NCI-H146 treated with DMSO at 0.1 percent for 48 hours (cell line): ENCODE measurements at regions not wholly inside any gene's neighbourhood (a gene's known extent, or its start where the extent isn't known, plus 50 kb on each side); places are given as distances from the start of the nearest gene placed in this dataset.

Experiments
- DNase-seq: peaks from one replicate; lab custom pipeline; 2025; ENCODE audit not compliant: unreplicated experiment; lab: John Stamatoyannopoulos, UW

DNA sequence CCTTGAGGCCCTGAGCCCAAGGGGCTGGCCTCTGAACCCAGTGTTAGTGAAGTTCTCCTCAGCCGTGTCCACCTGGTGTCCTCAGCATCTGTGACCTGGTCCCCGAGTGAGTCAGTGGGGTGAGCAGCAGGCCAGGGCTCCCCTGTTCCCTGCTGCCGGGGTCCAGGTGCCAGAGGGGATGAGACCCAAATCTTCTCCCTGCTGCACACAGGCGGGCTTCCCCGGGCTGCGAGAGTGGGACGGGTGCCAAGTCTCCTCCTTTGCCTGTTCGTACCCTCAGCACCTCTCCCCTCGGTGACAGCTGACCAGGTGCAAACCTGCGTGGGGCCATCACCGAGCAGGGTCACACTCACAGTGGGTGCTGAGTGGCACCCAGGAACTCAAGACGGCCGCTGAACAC is 514.5 kb downstream of the TBC1D22A start:
- DNase-seq = no peak

- DNase-seq = no peak
These were observed 514.0 kb downstream of the TBC1D22A start for GRCh38 chr22:47276450-47276820.

DNA sequence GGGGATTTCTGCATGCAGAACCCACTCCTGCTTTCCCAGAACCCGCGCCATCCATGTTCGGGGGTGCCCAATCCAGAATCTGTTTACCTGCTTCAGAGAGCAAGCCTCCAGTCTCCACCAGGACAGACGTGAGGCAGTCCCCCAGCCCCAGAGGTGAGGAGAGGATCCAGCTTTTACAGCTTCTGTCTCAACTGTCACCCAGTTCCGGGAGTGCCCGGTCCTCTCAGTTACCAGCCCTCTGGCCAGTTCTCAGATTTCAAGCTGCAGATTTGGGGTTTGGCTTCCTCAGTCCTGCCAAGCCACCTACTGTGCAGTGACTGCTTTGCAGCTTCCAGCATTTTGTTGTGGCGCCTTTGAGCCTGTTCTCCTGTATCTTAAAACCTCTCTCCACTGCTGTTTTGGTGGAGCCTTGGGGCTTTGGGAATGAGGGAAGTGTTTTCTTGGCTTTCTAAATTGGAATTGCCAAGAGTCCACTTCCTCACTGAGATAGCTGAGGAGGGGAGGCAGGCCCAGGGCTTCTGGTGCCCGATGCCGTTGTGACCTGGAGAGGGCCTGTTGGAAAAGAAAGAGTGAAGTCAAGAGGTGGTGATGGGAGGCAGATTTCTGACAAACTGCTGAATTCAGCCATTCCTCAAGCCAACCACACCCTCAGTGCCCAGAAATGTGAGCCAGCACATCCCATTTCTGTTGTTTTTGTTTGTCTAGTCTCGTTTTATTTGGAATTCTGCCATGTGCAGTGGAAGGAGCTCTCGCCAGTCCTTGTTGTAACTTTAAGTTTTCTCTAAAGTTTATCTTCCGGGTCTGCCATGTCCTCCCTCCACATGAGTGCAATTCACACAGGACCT is 513.4 kb downstream of the TBC1D22A start:
- DNase-seq = no peak

DNA sequence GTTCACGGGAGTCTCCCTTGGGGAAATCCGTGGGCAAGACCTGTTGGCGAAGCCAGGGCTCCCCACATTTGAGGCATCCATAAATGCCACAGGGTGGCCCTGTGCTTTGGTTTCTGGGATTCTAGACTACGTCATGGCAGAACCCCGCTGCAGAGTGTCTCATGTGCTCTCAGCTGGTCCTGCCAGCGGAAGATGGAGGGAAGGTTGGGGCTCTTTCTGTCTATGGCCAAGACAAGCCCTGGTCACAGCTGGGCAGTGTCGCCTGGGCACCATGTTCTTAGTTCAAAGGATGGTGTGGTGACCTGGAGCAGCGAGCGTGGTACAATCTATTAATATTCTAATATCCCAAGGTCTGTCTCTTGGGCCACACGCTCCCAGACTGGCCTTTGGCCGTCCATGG is 511.7 kb downstream of the TBC1D22A start:
- no peak for DNase-seq

DNA sequence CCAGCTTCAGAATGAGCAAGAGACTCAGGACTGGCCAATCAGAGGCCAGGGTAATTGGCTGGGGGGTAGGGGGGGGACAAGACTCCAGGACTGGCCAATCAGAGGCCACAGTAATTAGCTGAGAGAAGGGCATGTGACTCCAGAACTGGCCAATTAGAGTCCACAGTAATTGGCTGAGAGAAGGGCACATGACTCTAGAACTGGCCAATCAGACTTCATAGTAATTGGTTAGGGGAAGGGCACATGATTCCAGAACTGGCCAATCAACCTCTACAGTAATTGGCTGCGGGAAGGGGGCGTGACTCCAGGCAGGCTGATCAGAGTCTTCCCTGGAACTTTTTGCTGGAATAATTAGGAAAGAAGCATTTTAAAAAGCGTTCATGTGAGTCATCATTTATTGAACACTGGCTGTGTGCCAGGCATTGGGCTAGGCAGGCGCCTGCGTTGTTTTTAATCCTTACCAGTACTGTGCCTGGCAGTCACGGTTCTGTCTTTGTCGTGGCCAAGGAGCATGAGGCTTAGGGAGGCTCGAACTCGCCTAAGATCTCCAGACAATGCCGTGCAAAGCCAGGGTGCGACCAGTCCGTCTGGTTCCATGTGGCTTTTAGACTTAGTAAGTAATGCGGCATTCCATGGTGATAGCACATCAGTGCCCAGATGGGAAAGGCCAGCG is 508.1 kb downstream of the TBC1D22A start:
- no peak for DNase-seq

DNA sequence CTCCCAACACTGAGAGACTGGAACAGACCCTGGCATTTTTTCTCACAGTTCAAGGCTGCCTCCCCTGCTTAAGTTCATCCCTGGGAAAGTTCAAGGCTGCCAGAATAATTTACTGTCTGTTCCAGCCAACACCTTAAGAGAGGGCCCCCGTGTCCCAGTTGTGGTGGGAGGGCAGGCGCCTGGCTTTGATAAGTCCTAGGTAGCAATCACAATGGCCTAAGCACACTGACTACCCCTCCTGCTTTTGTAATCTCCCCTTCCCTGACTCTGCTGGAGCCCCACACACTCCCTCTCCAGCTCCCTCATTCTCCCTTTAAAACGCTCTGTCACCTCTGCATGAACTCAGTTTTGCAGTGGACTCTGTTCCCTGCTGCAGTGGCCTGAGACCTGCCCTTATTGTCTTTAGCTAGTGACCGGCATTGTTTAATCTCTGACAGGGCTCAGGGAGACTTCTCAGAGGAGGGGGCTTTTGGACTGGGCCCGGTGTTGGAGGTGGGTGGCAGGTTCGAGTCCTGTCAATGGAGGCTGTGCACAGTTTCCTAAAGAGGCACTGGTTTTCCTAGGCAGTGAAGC is 507.2 kb downstream of the TBC1D22A start:
- no peak for DNase-seq

DNA sequence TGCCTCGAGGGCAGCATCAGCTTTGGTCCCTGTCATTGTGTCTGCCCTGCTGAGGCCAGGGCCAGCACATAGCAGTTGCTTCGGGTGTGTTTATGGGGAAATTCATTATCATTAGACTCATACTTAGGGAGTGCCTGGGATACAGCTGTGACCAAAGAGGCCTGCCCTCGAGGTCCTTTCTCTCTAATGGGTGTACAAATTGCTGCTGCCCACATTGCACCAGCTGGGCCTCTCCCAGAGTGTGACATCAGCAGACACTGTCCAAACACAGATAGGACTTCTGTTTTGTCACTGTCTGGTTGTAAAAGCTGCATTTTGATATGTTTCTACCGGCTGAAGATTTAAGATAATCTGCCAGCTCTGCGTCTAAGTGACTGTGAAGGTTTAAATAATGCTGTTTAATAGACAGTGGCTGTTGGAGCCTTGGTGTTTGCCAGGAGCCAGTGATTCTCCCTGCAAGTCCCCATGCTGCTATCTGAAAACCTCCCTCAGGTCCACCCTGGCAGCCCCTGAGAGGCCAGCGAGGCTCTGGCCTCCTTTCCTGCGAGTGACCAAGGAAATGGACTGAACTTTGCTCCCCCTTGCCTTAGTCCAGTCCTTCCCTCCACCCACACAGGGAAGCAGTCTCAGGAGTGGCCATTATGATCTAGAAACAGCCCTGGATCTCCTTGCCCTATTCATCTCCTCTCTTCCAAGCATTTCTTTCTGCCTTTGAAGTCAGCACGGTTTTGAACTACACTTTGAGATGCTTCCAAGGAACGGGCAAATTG is 505.2 kb downstream of the TBC1D22A start:
- DNase-seq = no peak

DNA sequence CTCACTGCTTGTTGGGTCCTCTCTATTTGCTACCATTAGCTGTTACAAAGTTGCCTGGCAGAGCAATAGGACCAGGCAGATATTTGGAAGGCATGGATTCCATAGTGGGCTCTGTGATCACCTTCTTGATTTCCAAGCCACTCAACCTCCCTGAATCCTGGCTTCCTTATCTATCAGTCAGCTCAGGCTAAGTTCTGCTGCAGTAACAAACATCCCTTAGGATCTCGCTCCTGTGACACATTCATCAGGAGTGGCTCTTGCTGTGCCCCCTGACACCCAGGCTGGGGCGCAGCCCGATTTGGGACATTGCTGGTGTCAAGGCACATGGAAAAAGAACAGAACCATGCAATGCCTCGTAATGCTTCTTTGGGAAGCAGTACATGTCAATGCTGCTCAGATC is 503.9 kb downstream of the TBC1D22A start:
- DNase-seq = no peak

GRCh38 chr22:47260551-47260950 is 498.1 kb downstream of the TBC1D22A start:
- no peak for DNase-seq

GRCh38 chr22:47259990-47260389 is 497.5 kb downstream of the TBC1D22A start:
- no peak for DNase-seq

DNA sequence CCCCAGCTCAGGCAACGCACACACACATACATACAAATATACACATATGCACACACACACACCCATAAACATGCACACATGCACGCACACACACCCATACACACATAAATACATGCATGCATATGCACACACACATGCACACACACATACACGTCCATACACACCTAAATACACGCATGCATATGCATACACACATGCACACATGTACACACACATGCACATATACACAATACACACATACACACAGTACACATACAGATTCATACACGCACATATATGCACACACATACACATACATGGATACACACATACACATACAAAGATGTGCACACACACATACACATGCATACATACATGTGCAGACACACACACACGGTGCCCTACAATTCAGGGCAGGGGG is 496.6 kb downstream of the TBC1D22A start:
- no peak for DNase-seq

GRCh38 chr22:47257976-47258375 is 495.5 kb downstream of the TBC1D22A start:
- no peak for DNase-seq

- DNase-seq = no peak
These were observed 495.1 kb downstream of the TBC1D22A start for GRCh38 chr22:47257566-47257965.

- no peak for DNase-seq
These were observed 489.5 kb downstream of the TBC1D22A start for GRCh38 chr22:47251911-47252310.

- no peak for DNase-seq
These were observed 488.7 kb downstream of the TBC1D22A start for GRCh38 chr22:47250995-47251765.

DNA sequence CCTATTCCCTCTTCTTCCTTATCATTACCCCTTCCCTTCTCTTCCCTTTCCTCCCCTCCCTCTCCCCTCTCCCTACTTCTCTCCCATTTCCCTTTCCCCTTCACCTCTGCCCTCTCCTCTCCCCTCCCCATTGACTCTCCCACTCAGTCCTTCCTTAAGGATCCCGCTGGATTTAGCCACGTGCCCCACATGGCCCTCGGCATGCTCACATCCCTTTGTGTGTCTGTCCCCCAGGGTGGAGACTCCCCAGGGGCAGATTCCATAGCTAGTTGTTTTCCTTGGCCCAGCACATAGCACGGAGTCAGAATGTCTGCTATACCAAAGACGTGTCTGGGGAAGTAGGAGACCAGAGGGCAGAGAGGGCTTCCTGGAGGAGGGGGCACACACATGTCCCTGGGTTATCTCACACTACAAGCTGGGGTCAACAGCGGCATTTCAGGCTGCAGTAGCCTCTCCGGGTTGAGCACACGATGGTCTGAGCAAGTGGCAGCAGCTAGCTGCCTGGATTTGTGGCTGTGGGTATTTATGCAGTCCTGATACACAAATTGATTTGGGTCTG is 487.0 kb downstream of the TBC1D22A start:
- no peak for DNase-seq

DNA sequence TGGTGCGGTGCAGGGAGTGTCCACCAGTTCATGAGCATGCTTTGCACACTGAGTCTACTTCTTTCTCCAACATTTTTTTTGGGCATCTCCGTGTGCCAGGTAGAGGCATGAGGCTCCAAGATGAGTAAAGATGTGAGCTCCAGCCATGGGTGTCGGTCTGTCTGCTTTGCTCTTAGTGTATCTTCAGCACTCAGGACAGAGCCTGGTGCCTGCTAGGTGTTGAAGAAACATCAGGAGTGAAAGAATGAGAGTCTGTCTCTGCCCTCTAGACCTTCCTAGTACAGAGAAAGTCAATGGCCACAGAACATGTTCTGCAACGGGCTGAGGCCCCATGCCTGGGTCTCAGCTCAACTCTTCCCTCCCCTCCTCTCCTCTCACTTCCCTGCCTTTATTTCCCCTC is 486.5 kb downstream of the TBC1D22A start:
- DNase-seq = no peak

DNA sequence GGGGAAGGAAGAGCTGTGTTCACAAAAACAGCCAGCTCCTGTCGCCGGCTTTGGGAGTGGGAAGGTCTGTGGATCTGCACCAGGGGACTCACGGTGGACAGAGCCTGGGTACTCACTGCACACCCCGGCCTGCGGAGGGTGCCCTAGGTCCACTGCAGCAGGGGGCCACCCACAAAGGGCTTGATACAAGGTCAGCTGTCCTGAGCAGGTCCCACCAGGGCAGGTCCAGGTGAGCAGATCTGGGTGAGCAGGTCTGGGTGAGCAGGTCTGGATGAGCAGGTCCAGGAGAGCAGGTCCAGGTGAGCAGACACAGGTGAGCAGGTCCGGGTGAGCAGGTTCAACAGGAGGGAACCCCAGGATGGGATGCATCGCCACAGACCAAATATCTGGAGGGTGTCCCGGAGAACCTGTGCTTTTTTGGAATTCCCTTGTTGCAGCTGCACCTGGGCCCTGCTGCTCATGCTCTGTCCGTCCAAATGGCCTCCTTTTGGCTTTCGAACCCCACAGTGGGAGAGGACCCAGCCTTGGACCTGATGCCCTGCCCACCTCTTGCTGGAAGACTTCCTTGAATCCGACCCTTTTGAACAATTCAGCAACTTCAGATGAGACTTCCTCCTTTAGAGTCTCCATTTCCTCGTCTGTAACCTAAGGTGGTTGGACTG is 485.3 kb downstream of the TBC1D22A start:
- DNase-seq = no peak

DNA sequence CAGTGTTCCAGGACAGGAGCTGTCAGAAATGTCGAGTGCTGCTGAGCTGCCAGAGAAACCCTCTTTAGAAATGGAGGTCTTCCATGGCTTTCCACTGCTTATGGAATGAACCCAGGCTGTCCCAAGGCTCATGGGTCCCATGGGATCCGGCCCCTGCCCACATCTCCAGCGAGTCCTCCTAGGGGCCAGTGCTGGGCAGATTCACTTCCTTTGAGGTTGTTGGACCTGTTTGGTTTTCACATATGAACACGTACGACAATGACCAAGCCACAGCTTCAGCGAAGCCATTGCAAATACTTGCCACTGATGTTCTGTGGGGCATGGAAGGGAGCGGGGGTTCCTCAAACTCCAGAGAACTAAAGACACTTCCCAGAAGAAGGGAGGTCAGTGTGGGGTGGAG is 483.3 kb downstream of the TBC1D22A start:
- DNase-seq = no peak

DNA sequence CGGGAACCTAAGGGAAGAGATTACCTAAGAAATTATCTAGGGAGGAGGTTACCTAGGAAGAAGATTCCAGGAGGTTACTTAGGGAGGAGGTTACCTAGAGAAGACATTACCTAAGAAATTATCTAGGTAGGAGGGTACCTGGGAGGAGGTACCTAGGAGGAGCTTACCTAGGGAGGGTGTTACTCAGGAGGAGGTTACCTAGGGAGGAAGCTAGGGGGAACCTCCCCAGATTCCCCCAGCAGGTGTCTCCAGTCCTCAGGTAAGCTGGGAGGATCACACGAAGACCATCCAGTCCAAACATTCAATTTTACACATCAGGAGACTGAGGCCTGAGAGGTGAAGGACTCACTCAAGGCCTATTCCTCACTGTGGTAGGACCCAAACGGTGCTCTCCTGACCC is 482.8 kb downstream of the TBC1D22A start:
- DNase-seq = no peak
